NT2/D1 (cell line): ENCODE measurements at regions not wholly inside any gene's neighbourhood (a gene's known extent, or its start where the extent isn't known, plus 50 kb on each side); places are given as distances from the start of the nearest gene placed in this dataset.
A peak's percentile ranks its signal among the peaks of the same experiment; 100 is the strongest.

Experiments used
- DNase-seq: peaks from one replicate; pipeline ENCODE4 v3.0.0-alpha.2; 2011; ENCODE audit warnings: low read depth, low spot score
- H3K27me3 ChIP-seq: 2 replicates; pipeline ENCODE4 v1.6.0; 2011; ENCODE audit warnings: mild to moderate bottlenecking; ENCODE audit not compliant: insufficient read length, insufficient read depth
- H3K36me3 ChIP-seq: 2 replicates; pipeline ENCODE4 v1.6.1; 2011; ENCODE audit warnings: mild to moderate bottlenecking, low read length, mixed read lengths; ENCODE audit not compliant: insufficient read depth, insufficient read length
- H3K4me1 ChIP-seq: 2 replicates; pipeline ENCODE4 v1.5.1; 2011; ENCODE audit not compliant: insufficient read depth, insufficient read length
- H3K4me3 ChIP-seq: 2 replicates; pipeline ENCODE4 v1.5.1; 2011; ENCODE audit warnings: low read depth; ENCODE audit not compliant: insufficient read length
- H3K9ac ChIP-seq: 2 replicates; pipeline ENCODE4 v1.6.0; 2011; ENCODE audit warnings: low read depth; ENCODE audit not compliant: insufficient read length
- H3K9me3 ChIP-seq: 2 replicates; pipeline ENCODE4 v1.5.1; 2011; ENCODE audit warnings: mild to moderate bottlenecking, low read length; ENCODE audit not compliant: insufficient read depth
- SUZ12 ChIP-seq: IDR thresholded peaks from 2 replicates; pipeline ENCODE4 v1.6.1; 2011; ENCODE audit not compliant: insufficient read length, insufficient read depth; ENCODE audit errors: extremely low read depth
- YY1 ChIP-seq: IDR thresholded peaks from 2 replicates; pipeline ENCODE4 v1.6.1; 2011; ENCODE audit not compliant: insufficient read length, insufficient read depth
- ZNF274 ChIP-seq: IDR thresholded peaks from 2 replicates; pipeline ENCODE4 v1.6.1; 2011; ENCODE audit warnings: mild to moderate bottlenecking, low read depth, low read length

DNA sequence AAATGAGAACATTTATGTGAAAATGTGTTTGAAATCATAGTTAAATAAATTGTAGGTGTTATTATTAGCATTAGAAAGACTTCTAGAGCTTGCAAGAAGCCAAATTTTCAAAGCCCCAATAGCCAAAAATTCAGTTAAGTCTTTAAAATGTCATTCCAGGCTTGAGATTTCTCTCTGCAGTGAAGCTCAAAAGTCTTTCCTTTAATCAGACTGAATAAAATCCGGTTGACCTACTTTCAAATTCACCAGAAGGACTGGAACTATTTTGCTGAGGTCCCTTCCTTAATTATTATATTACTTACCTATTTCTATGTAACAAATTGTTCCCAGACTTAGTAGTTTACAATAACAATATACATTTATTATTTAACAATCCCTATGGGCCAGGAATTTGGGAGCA is 112.2 kb upstream of the TRPM3 start:
- no peaks in the 10 kb centered on the region for H3K4me1 ChIP-seq
- no peak overlapping the region for H3K4me3 ChIP-seq

DNA sequence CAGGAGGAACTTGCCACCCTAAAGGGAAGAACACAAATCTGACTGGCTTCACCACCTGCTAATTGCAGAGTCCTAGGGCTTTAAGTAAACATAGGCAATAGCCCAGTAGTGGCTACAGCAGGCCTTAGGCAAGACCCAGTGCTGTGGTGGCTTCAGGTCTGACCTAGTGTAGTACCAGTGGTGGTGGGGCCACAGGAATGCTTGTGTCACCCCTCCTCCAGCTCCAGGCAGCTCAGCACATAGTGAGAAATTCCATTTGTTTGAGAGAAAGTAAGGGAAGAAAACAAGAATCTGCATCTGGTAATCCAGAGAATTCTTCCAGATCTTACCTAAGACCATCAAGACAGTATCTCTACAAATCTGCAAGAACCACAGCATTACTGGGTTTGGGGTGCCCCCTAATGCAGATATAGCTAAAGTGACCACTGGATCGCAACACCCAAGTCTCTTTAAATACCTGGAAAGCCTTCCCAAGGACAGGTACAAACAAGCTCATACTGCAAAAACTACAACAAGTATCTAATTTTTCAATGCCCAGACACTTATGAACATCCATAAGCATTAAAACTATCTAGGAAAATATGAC is 102.6 kb upstream of the TRPM3 start:
- no peaks in the 10 kb centered on the region for H3K4me1 ChIP-seq
- H3K4me3 ChIP-seq: no peak overlapping the region
- no peaks in the 10 kb centered on the region for H3K27me3 ChIP-seq
- TF ChIP-seq ZNF274 (no peak), YY1 (no peak), SUZ12 (no peak)
- no peak overlapping the region for H3K9ac ChIP-seq
- peak; percentile 35 for DNase-seq
- no peaks in the 10 kb centered on the region for H3K9me3 ChIP-seq
- H3K36me3 ChIP-seq: no peaks in the 10 kb centered on the region

More for the DNA sequence above, 112.2 kb upstream of the TRPM3 start:
- Histone ChIP-seq H3K9ac (no peak overlapping the region), H3K27me3 (no peaks in the 10 kb centered on the region), H3K9me3 (no peaks in the 10 kb centered on the region), H3K36me3 (no peaks in the 10 kb centered on the region)
- no peak for DNase-seq
- TF ChIP-seq ZNF274 (no peak), YY1 (no peak), SUZ12 (no peak)

DNA sequence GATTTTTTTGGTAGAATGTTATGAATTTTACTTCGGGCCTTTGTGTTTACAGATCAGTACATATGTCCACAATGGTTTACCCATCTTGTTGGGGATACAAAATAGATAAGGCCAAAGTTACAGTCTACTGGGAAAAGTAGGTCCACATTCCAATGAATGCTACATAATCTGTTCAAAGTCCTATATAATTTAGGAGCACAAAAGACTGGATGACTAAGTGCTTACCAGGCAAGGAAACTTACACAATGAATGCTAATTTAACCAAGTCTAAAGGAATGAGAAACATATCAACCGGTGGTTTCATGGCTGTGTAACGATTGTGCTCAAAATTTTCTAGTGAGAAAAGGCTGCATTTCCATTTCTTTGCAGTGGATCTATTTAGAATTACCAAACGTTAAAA is 97.4 kb upstream of the TRPM3 start:
- no peaks in the 10 kb centered on the region for H3K4me1 ChIP-seq
- no peak overlapping the region for H3K9ac ChIP-seq
- H3K27me3 ChIP-seq: no peaks in the 10 kb centered on the region
- no peak for TF ChIP-seq SUZ12
- no peak for TF ChIP-seq YY1
- no peak for TF ChIP-seq ZNF274
- no peak for DNase-seq
- H3K9me3 ChIP-seq: peaks cover 5% of the 10 kb centered on the region; the same call in 1 of the 2 replicates
- no peaks in the 10 kb centered on the region for H3K36me3 ChIP-seq
- no peak overlapping the region for H3K4me3 ChIP-seq

DNA sequence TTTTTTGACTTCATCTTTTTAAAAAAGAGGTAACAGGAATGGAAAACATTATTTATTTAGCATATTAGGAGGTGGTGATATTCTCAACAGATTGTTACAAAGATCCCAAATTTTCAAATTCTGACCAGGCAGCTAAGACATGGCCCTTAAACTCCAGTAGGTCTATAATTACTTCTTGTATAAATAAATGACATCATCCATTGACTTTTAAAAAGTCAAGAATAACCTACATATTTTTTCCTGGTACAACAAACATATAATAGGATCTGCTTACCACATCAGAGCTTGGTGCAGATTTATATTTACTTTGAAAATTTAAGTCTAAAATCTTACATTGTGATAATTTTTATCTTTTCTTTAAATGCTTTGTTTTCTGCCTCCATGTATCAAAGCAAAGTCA is 92.2 kb upstream of the TRPM3 start:
- DNase-seq: no peak
- Histone ChIP-seq H3K9me3 (peaks cover 7% of the 10 kb centered on the region; the same call in 1 of the 2 replicates), H3K4me1 (no peaks in the 10 kb centered on the region), H3K4me3 (no peak overlapping the region), H3K27me3 (no peaks in the 10 kb centered on the region), H3K9ac (no peak overlapping the region), H3K36me3 (no peaks in the 10 kb centered on the region)
- no peak for TF ChIP-seq ZNF274
- no peak for TF ChIP-seq SUZ12
- no peak for TF ChIP-seq YY1

DNA sequence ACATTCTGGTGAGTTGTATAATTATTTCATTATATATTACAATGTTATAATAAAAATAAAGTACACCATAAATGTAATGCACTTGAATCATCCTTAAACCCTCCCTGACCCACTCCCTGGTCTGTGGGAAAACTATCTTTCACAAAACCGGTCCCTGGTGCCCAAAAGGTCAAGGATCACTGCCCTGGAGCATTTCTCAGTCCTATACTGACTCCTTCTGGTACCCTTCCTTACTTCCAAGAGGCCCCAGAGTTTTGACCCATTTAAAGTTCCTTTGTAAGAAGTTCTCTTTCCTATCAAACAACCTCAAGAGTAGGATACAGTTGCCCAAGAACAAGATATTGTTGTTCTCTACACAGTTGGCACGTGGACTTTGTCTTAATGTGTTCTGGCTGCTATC is 88.9 kb upstream of the TRPM3 start:
- Histone ChIP-seq H3K27me3 (no peaks in the 10 kb centered on the region), H3K4me1 (no peaks in the 10 kb centered on the region), H3K9ac (no peak overlapping the region), H3K36me3 (no peaks in the 10 kb centered on the region), H3K4me3 (no peak overlapping the region), H3K9me3 (peaks cover 7% of the 10 kb centered on the region; the same call in 1 of the 2 replicates)
- DNase-seq: no peak
- TF ChIP-seq SUZ12 (no peak), YY1 (no peak), ZNF274 (no peak)

DNA sequence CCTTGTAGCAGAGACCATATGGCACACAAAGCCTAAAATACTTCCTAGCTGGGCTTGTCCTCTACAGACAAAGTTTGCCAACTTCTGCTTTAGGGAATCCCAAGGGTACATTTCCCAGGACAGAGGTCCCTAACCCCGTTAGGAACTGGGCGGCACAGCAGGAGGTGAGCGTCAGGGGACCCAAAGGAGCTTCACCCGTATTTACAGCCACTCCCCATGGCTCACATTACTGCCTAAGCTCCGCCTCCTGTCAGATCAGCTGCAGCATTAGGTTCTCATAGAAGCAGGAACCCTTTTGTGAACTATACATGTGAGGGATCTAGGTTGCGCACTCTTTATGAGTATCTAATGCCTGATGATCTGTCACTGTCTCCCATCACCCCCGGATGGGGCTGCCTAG is 88.5 kb upstream of the TRPM3 start:
- TF ChIP-seq YY1 (no peak), SUZ12 (no peak), ZNF274 (no peak)
- no peak for DNase-seq
- Histone ChIP-seq H3K27me3 (no peaks in the 10 kb centered on the region), H3K4me1 (no peaks in the 10 kb centered on the region), H3K9ac (no peak overlapping the region), H3K9me3 (peaks cover 7% of the 10 kb centered on the region; the same call in 1 of the 2 replicates), H3K36me3 (no peaks in the 10 kb centered on the region), H3K4me3 (no peak overlapping the region)

DNA sequence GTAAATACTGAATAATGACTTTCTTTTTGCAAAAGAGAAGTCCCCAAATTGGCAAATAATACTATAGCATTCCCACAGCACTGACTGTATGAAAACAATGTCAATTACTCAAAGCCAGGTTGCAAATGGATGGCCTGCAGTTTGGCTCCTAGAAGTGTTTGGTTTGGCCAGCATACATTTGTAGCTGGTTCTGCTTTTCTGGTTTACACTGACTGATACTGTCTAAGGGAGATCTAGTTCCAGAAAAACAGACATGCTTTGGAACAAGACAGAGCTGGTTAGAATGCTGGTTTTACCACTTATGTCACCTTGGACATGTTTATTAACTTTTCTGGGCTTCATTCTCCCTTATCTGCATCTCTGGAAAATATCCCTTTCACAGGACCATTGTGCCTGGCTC is 81.5 kb upstream of the TRPM3 start:
- Histone ChIP-seq H3K9me3 (no peaks in the 10 kb centered on the region), H3K4me3 (no peak overlapping the region), H3K9ac (no peak overlapping the region), H3K36me3 (no peaks in the 10 kb centered on the region), H3K27me3 (no peaks in the 10 kb centered on the region), H3K4me1 (no peaks in the 10 kb centered on the region)
- TF ChIP-seq SUZ12 (no peak), YY1 (no peak), ZNF274 (no peak)
- no peak for DNase-seq
